ENCODE measurements at regions not wholly inside any gene's neighbourhood (a gene's known extent, or its start where the extent isn't known, plus 50 kb on each side); places are given as distances from the start of the nearest gene placed in this dataset.
"Not testable (repeated sequence)": the region's sequence is repeated elsewhere in the genome, so short reads cannot be mapped to it uniquely, and the experiment has no call there.

- no peak for DNase-seq
Measured at GRCh38 chr5:91315701-91316100, 67.4 kb downstream of the ARRDC3 start.

DNA sequence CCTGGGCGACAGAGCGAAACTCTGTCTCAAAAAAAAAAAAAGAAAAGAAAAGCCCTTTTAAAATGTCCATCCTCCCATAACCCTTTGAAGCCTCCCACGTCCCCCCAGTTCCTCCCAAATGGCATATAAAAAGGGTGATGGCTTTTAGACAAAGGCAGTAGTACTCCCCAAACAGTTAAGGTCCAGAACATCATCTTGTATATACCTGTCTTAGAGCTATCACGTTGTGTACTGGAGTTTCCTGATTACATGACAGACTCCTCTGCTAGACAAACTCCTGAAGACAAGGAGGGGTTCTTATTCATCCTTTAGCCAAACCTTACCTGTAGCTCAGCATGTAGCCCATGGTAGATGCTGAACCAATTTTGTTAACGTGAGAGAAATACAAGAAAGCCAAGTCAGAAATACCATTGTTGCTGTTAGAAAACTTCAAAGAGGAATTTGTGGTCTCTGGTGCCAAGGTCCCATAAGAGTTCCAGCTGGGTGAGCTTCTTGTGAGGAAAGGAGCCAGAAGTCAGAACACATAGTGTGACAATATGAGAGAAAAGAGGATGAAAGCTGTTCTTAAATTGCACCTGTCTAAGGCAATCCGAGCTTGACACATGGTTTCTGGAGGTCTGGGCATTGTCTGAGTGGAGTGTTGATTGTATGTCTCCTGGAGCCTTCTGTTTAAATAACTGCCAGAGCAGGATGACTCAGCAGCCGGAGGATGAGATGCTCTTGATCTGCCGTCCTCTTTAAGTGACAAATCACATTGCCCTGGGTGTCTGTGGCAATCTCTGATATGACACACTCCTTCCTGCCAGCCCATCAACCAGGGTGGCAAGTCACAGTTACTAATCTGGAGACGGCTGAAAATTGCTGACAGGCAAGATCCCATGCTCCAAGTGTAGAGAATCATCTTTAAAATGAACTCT is 69.1 kb downstream of the ARRDC3 start:
- peak; percentile 83 for DNase-seq

DNA sequence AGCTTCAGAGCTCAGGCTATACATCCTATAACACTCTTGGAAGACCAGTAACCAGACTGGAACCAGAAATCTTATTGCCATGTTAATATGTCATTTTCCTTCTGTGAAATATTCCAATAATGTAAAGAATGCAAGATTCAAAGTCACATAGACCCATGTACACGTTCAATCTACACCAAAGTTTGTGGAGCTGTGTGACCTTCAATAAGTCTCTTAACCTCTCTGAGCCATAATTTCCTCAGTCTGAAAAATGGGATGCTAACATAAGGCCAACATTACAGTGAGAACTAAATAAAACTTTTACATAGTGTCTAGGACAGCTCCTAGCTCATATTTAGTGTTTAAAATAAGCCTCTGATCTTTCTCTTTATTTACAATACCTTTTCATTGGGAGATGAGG is 70.4 kb downstream of the ARRDC3 start:
- no peak for DNase-seq

- peak; percentile 83 for DNase-seq
Measured at GRCh38 chr5:91311697-91312501, 71.2 kb downstream of the ARRDC3 start.

DNA sequence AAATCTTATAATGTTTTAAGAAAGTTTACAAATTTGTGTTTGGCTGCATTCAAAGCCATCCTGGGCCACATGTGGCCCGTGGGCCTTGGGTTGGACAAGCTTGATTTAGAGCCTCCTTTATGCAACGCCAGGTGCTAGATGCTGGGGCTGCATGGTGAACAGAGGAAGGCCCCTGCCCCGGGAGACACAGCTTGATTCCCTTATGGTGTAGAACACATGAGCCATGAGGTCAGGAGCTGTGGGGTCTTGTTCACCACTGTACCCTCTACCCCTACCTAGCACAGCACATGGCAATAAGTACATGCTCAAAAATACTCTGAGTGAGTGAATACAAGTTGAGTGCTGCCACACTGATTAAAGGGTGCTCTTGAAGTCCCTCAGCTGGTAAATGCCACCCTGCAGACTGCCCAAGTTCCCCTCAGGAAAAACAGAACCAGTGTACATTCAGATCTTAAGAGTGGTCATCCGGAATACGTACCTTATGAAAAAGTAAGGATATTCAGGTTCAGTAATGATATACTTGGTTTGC is 71.9 kb downstream of the ARRDC3 start:
- DNase-seq, result no peak

DNA sequence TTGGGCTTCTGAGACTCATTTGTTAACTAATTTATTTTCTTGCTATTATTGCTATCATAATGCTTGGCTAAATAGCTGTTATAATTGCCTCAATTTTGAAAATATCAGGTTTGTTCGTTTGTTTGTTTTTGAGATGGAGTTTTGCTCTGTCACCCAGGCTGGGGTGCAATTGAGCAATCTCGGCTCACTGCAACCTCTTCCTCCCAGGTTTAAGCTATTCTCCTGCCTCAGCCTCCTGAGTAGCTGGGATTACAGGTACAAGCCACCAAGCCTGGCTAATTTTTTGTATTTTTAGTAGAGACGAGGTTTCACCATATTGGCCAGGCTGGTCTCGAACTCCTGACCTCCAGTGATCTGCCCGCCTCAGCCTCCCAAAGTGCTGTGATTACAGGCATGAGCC is 75.0 kb downstream of the ARRDC3 start:
- not testable (repeated sequence) for DNase-seq

GRCh38 chr5:91307048-91307447 is 76.1 kb downstream of the ARRDC3 start:
- DNase-seq, result no peak

DNA sequence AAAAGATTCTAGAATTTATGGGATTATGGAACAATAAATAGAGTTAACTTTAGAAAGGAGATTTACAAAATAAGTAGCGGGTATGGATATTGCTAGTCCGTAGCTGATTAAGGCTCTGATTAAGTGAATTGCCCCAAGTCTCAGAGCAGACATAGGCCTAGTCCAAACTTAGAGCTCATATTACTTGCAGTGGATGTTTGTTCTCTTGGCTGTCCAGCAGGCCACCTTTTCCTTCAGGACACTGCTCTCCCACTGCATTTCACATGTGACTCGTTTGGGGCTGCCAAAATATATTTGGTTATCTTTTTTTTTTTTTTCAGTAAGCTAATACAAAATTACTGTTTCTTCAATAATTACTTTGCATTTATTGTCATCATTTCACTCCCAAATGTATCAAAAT is 76.6 kb downstream of the ARRDC3 start:
- DNase-seq, result no peak

DNA sequence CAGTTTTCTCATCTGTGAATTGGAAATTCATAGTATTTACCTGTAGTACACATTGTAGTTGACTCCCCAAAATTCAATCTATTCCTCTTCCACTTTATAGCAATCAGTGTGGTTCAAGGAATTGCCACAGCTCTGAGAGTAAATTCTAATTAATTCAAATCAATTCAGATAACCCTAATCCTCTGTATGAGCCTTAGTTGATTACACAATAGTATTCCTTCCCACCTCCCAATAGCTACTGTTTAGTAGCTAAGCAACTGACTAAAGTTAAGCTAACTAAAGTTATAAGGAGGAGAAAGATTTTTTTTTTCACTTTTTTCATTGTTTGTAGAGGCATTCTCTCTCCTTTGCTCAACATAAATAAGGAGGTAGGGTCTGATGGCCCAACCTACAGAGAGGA is 77.5 kb downstream of the ARRDC3 start:
- no peak for DNase-seq

GRCh38 chr5:91304015-91304414 is 79.1 kb downstream of the ARRDC3 start:
- DNase-seq, result not testable (repeated sequence)

DNA sequence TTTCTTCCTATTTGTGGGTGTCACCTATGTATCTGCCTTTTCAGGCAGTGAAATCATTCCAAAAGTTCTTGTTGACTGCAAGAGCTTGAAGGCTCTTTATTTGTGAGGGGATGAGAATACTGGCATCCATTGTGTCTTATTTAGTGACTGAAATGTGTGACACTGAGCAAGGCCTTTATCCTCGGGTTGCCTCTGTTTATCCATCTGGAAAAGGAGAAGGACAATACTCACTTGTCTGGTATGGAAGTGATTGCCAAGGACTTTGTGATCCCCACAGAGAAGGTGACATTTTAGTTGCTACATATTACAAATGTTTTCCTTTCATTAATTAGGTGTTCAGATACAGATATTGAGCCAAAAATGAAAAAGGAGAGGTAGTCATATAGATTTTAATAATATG is 80.2 kb downstream of the ARRDC3 start:
- no peak for DNase-seq

DNA sequence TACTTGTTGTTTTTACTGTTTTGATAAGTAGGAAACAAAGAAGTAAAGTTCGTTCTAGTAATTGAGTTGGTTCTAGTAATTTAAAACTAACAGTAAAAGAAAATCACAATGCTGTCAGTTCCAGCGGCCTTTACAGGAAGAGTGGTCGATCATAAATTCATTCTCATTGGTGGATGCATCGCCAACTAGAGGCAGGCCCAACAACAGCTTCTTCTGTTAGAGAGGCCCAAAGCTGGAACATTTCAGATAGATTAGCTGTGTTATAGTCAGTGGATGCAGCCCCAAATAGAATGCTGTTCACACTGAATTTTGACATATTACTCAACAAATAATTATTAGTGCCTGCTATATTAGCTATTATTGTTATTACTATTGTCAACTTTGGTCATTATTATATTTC is 80.8 kb downstream of the ARRDC3 start:
- DNase-seq, result no peak

DNA sequence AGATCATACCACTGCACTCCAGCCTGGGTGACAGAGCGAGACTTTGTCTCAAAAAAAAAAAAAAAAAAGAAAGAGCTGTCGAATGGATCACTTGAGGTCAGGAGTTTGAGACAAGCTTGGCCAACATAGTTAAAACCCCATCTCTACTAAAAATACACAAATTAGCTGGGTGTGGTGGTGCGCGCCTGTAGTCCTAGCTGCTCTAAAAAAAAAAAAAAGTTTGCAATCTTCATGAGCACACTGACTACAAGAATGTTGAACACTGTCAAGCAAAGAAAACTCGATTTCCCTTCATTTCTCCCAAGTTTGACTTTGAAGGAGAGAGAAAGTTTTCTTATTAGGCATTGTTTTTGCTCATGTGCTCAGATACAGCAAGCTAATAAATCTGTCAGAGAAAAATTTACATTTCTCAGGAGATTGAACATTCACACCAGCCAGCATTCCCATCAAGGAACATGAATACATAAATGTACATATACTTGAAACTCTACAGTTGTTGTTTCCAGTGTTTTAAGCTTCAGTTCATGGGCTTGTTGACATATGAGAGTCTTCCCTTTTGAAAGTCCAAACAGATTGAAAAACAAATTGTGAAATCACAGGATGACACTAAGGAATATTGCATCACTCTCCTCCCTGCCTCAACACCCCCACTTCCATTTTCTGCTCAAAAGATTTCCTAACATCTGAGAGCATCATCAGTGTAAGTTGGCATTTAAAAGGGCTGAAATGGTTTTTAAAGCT is 81.8 kb downstream of the ARRDC3 start:
- DNase-seq, result no peak

DNA sequence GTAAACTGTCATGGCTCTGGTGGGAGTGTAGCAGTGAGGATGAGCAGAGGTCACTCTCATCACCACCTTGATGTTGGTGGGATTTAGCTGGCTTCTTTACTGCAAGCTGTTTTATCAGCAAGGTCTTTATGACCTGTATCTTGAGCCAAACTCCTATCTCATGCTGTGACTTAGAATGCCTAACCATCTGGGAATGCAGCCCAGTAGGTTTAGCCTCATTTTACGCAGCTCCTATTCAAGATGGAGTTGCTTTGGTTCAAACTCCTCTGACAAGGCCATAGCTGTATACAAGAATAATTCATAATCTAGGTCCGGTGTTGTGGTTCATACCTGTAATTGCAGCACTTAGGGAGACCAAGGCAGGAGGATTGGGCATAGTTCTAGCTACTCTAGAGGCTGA is 85.1 kb downstream of the ARRDC3 start:
- no peak for DNase-seq

DNA sequence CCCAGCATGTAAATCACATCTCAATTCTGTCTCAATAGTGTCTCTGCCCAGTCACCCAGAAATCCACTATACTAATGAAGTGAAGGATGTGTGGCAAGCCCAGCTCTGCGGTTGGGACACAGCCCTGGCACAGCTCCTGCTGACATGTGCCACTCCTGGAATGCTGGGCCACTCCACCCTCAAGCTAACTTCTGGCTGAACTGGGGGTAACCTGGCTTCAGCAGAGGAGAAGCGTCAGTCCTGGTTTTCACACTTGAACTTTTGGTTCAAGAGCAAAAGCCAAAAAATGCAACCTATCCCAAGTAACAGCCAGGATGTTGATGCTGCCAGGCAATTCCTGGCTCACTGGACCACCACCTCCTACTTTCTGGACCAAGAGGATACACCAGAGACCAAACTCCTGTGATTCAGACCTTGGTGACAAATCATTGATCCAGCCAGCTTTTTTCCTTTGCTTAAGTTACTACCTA is 86.4 kb downstream of the ARRDC3 start:
- no peak for DNase-seq

- DNase-seq, result not testable (repeated sequence)
Measured at GRCh38 chr5:91296102-91296501, 87.0 kb downstream of the ARRDC3 start.

DNA sequence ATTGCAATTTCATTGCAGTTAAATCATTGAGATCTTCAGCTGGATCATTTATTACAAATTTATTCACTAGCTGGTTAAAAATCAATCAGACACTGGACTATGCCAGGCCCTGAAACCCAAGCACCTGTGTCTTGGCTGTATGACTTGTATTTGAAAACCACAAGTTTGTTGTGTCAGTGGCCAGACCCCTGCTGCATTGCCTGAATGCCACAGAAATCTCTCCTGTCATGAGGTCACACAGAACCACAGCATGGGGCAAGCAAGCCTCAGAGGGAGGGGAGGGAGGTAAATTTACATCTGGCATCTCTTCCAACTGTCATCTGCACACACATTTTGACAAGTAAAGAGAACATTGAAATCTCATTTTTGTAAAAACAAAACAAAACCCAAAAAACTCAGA is 90.0 kb downstream of the ARRDC3 start:
- no peak for DNase-seq

DNA sequence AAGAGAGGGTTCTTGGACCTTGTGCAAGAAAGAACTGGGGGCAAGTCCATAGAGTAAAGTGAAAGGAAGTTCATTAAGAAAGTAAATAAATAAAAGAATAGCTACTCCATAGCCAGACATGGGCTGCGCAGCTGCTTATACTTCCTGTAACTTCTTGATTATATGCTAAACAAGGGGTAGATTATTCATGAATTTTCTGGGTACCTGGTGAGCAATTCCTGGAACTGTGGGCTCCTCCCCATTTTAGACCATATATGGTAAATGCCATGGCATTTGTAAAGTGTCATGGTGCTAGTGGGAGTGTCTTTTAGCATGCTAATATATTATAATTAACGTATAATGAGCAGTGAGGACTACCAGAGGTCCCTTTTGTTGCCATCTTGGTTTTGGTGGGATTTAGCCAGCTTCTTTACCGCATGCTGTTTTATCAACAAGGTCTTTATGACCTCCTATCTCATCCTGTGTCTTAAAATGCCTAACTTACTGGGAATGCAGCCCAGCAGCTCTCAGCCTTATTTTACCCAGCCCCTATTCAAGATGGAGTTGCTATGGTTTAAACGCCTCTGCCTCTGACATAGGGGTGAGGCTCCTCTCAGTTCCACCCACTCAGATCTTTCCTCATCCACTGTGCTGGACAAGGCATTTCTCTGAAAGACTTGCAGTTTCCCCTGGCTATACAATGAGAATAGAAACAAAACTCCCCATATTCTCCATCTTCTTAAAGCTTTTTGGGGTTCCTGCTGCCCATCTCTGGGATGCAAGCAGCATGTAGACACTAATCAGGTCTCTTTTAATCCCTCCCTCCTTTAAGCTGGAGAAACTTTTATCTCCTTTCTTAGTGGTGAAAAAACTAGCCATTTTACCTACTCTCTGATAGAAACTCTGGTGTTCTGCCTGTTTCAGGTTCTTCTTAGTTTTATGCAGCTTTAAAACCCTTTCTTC is 91.2 kb downstream of the ARRDC3 start:
- no peak for DNase-seq

DNA sequence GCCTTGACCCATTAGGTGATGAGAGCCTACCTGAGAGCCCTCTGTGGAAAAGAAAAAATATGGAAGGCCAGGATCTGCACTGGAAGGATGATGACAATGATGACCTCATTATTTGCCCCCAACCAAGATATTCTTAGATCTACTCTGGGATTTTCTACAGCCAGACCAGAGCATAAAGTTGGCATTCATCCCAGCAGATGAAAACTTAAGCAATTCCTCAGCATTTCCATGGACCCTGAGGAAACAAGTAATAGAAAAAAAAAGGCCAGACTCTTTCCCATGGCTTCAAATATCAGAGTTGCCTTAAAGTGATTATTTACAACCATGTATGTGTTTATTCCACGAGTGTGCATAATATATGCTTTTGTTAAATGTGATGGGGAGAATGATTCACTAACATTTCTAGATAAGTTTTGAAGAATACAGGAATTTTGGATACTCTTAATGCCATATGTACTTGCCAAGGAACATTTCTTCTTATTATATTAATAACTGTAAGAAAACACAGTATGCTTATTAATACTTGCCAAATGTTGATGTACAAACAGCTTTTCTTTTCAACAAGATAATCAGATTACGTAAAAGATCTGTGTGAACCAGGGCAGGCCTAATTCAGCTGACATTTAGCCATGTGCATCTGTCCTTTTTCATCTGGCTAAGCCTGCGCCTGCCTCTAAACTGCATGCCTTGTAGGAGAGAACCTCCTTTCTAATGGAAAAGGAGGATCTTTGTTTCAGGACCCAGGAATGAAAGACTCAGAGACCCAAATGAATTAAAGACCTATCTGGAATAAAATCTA is 94.8 kb downstream of the ARRDC3 start:
- DNase-seq, result no peak

DNA sequence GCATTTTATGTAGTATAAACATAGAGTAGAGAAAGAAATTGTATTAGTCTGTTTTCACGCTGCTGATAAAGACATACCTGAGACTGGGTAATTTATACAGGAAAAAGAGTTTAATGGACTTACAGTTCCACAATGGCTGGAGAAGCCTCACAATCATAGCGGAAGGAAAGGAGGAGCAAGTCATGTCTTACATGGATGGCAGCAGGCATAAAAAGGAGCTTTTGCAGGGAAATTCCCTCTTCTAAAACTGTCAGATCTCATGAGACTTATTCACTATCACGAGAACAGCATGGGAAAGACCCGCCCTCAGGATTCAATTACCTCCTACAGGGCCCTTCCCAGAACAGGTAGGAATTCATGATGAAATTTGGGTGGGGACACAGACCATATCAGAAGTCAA is 98.1 kb downstream of the ARRDC3 start:
- DNase-seq, result not testable (repeated sequence)

GRCh38 chr5:91283899-91284298 is 99.2 kb downstream of the ARRDC3 start:
- DNase-seq, result no peak

All from CD4-positive, alpha-beta T cell treated with Interleukin-21 for 1 hour (primary cell).